Vagina (tissue), 2 donors: ENCODE measurements at regions not wholly inside any gene's neighbourhood (a gene's known extent, or its start where the extent isn't known, plus 50 kb on each side); places are given as distances from the start of the nearest gene placed in this dataset.

ENCODE experiments used
- POLR2A ChIP-seq, 2 donors: fragments of 450-650 bp; IDR thresholded peaks; one replicate each; pipeline ENCODE4 v1.6.1; 2017; ENCODE audit warnings: antibody characterized with exemption in 2 of 2, mild to moderate bottlenecking in 2 of 2, moderate library complexity in 2 of 2
- TF ChIP-seq, protein P1 (sequence below), 3 experiments: fragments of 450-650 bp in 2 of 3; fragments of 200-600 bp in 1 of 3; sonication (generic) in 1 of 3; IDR thresholded peaks; one replicate each; pipeline ENCODE4 v1.5.1; 2017 to 2019; ENCODE audit warnings: antibody characterized with exemption in 3 of 3, mild to moderate bottlenecking in 2 of 3, moderate library complexity in 2 of 3

- TF ChIP-seq, protein P1, sequence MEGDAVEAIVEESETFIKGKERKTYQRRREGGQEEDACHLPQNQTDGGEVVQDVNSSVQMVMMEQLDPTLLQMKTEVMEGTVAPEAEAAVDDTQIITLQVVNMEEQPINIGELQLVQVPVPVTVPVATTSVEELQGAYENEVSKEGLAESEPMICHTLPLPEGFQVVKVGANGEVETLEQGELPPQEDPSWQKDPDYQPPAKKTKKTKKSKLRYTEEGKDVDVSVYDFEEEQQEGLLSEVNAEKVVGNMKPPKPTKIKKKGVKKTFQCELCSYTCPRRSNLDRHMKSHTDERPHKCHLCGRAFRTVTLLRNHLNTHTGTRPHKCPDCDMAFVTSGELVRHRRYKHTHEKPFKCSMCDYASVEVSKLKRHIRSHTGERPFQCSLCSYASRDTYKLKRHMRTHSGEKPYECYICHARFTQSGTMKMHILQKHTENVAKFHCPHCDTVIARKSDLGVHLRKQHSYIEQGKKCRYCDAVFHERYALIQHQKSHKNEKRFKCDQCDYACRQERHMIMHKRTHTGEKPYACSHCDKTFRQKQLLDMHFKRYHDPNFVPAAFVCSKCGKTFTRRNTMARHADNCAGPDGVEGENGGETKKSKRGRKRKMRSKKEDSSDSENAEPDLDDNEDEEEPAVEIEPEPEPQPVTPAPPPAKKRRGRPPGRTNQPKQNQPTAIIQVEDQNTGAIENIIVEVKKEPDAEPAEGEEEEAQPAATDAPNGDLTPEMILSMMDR (IDR thresholded peaks at IDR 0.05), result no peak
- TF ChIP-seq POLR2A (IDR thresholded peaks at IDR 0.05), result no peak
Observed at GRCh38 chr4:8721621-8722020, 129.1 kb downstream of the CPZ start.
